WTC11 (cell line): ENCODE measurements at regions not wholly inside any gene's neighbourhood (a gene's known extent, or its start where the extent isn't known, plus 50 kb on each side); places are given as distances from the start of the nearest gene placed in this dataset.

Experiments
- ATAC-seq: fragments of 200-7000 bp; cut with Tn5 transposase; 2 replicates; pipeline ENCODE4 v1.10.0; 2021; ENCODE audit warnings: mild to moderate bottlenecking, moderate library complexity
- CTCF ChIA-PET: fragments of 300-600 bp; sonication (Branson Sonifier 250); formaldehyde crosslinking; loops from one replicate; lab custom pipeline; 2021; ENCODE audit warnings: antibody characterized with exemption; lab: Charles Lee
- POLR2A ChIA-PET: fragments of 350-600 bp; sonication (Branson Sonifier 250); formaldehyde crosslinking; loops from one replicate; lab custom pipeline; 2021; ENCODE audit warnings: antibody characterized with exemption; lab: Charles Lee
- DNase-seq: peaks from one replicate; pipeline ENCODE4 v3.0.0; 2021; ENCODE audit warnings: low spot score
- H3K27ac Mint-ChIP-seq: 2 replicates; pipeline ENCODE4 v1.8.0; 2021; ENCODE audit warnings: mixed read lengths
- H3K27me3 Mint-ChIP-seq: 2 replicates; pipeline ENCODE4 v1.8.0; 2021; ENCODE audit warnings: low read depth, mild to moderate bottlenecking, moderate library complexity, mixed read lengths
- H3K36me3 Mint-ChIP-seq: 2 replicates; pipeline ENCODE4 v1.8.0; 2021; ENCODE audit warnings: mixed read lengths
- H3K4me1 Mint-ChIP-seq: 2 replicates; pipeline ENCODE4 v1.8.0; 2022; ENCODE audit warnings: mixed read lengths
- H3K4me3 Mint-ChIP-seq: 2 replicates; pipeline ENCODE4 v1.8.0; 2021; ENCODE audit warnings: mild to moderate bottlenecking, moderate library complexity, mixed read lengths
- H3K9me3 Mint-ChIP-seq: 2 replicates; pipeline ENCODE4 v1.8.0; 2021; ENCODE audit warnings: mixed read lengths
- ATF2 ChIP-seq: sonication (generic); formaldehyde crosslinking; IDR thresholded peaks from 2 replicates; pipeline ENCODE4 v1.8.1; 2022; ENCODE audit warnings: low read depth, missing genetic modification reagents, borderline replicate concordance
- ATF6 ChIP-seq: sonication (generic); formaldehyde crosslinking; IDR thresholded peaks from 2 replicates; pipeline ENCODE4 v1.8.1; 2023; ENCODE audit warnings: mild to moderate bottlenecking, missing genetic modification reagents
- CBFB ChIP-seq: sonication (generic); formaldehyde crosslinking; IDR thresholded peaks from 2 replicates; pipeline ENCODE4 v1.8.1; 2022; ENCODE audit warnings: mild to moderate bottlenecking, low read depth, missing genetic modification reagents
- E2F4 ChIP-seq: sonication (generic); formaldehyde crosslinking; IDR thresholded peaks from 2 replicates; pipeline ENCODE4 v1.8.1; 2022; ENCODE audit warnings: low read depth, mild to moderate bottlenecking, moderate library complexity, missing genetic modification reagents, borderline replicate concordance
- EMX1 ChIP-seq: fragments of 250-450 bp; sonication (Bioruptor Pico); IDR thresholded peaks from 2 replicates; pipeline ENCODE4 v1.8.0; 2021; ENCODE audit warnings: mild to moderate bottlenecking
- ESRRA ChIP-seq: sonication (generic); formaldehyde crosslinking; IDR thresholded peaks from 2 replicates; pipeline ENCODE4 v1.8.1; 2022; ENCODE audit warnings: mild to moderate bottlenecking, missing genetic modification reagents, borderline replicate concordance
- ETV6 ChIP-seq: sonication (generic); formaldehyde crosslinking; IDR thresholded peaks from 2 replicates; pipeline ENCODE4 v1.8.1; 2022; ENCODE audit warnings: mild to moderate bottlenecking, missing genetic modification reagents
- FOXP4 ChIP-seq: sonication (generic); formaldehyde crosslinking; IDR thresholded peaks from 2 replicates; pipeline ENCODE4 v1.8.0; 2022; ENCODE audit warnings: mild to moderate bottlenecking, missing genetic modification reagents
- GTF2I ChIP-seq: fragments of 250-450 bp; sonication (Bioruptor Pico); conservative IDR thresholded peaks from 2 replicates; pipeline ENCODE4 v1.4.0; 2021; ENCODE audit warnings: mild to moderate bottlenecking
- HMGA2 ChIP-seq: fragments of 250-450 bp; sonication (Bioruptor Pico); IDR thresholded peaks from 2 replicates; pipeline ENCODE4 v1.4.0; 2021; ENCODE audit warnings: mild to moderate bottlenecking, moderate library complexity
- NFATC4 ChIP-seq: fragments of 250-450 bp; sonication (Bioruptor Pico); IDR thresholded peaks from 2 replicates; pipeline ENCODE4 v1.9.0; 2021; ENCODE audit warnings: mild to moderate bottlenecking
- NFE2L1 ChIP-seq: sonication (generic); formaldehyde crosslinking; IDR thresholded peaks from 2 replicates; pipeline ENCODE4 v1.8.1; 2023; ENCODE audit warnings: missing genetic modification reagents
- NR1H2 ChIP-seq: sonication (generic); formaldehyde crosslinking; IDR thresholded peaks from 2 replicates; pipeline ENCODE4 v1.9.0; 2021; ENCODE audit warnings: mild to moderate bottlenecking, moderate library complexity, missing genetic modification reagents
- NR3C1 ChIP-seq: sonication (generic); formaldehyde crosslinking; conservative IDR thresholded peaks from 2 replicates; pipeline ENCODE4 v1.8.1; 2023; ENCODE audit warnings: low read depth, mild to moderate bottlenecking, missing genetic modification reagents
- RELA ChIP-seq: sonication (generic); formaldehyde crosslinking; IDR thresholded peaks from 2 replicates; pipeline ENCODE4 v1.8.1; 2022; ENCODE audit warnings: missing genetic modification reagents, mild to moderate bottlenecking, borderline replicate concordance
- SMAD3 ChIP-seq: sonication (generic); formaldehyde crosslinking; IDR thresholded peaks from 2 replicates; pipeline ENCODE4 v1.8.0; 2022; ENCODE audit warnings: missing genetic modification reagents, mild to moderate bottlenecking, borderline replicate concordance
- SOX15 ChIP-seq: fragments of 250-450 bp; sonication (Bioruptor Pico); IDR thresholded peaks from 2 replicates; pipeline ENCODE4 v1.9.0; 2021; ENCODE audit warnings: mild to moderate bottlenecking
- STAT6 ChIP-seq: sonication (generic); formaldehyde crosslinking; conservative IDR thresholded peaks from 2 replicates; pipeline ENCODE4 v1.8.1; 2023; ENCODE audit warnings: mild to moderate bottlenecking, low read depth, missing genetic modification reagents, moderate library complexity
- USF2 ChIP-seq: sonication (generic); formaldehyde crosslinking; IDR thresholded peaks from 2 replicates; pipeline ENCODE4 v1.8.1; 2023; ENCODE audit warnings: mild to moderate bottlenecking, missing genetic modification reagents, moderate library complexity
- ZNF219 ChIP-seq: sonication (generic); formaldehyde crosslinking; IDR thresholded peaks from 2 replicates; pipeline ENCODE4 v1.8.0; 2023; ENCODE audit warnings: missing genetic modification reagents, mild to moderate bottlenecking, borderline replicate concordance
- ZNF317 ChIP-seq: sonication (generic); formaldehyde crosslinking; IDR thresholded peaks from 2 replicates; pipeline ENCODE4 v1.8.1; 2023; ENCODE audit warnings: low read depth, mild to moderate bottlenecking, moderate library complexity, missing genetic modification reagents, borderline replicate concordance
- ZNF423 ChIP-seq: fragments of 250-450 bp; sonication (Bioruptor Pico); IDR thresholded peaks from 2 replicates; pipeline ENCODE4 v2.1.2; 2022; ENCODE audit warnings: mild to moderate bottlenecking, moderate library complexity
- ZSCAN18 ChIP-seq: fragments of 250-450 bp; sonication (Bioruptor Pico); IDR thresholded peaks from 2 replicates; pipeline ENCODE4 v2.1.2; 2022; ENCODE audit warnings: mild to moderate bottlenecking, moderate library complexity

- DNase-seq (no peak), ATAC-seq (no peak)
- Mint-ChIP-seq H3K9me3 (no peaks in the 10 kb centered on the region), H3K4me3 (no peak overlapping the region), H3K36me3 (no peaks in the 10 kb centered on the region), H3K27ac (no peak overlapping the region), H3K4me1 (no peaks in the 10 kb centered on the region), H3K27me3 (no peaks in the 10 kb centered on the region)
- CTCF ChIA-PET = no interaction called here
- POLR2A ChIA-PET = no interaction called here
- TF ChIP-seq NR1H2 (CRISPR knock-in tag) (no peak), ZNF219 (CRISPR knock-in tag) (no peak), NFE2L1 (no peak), ATF6 (no peak), STAT6 (CRISPR knock-in tag) (no peak), EMX1 (CRISPR knock-in tag) (no peak), SOX15 (CRISPR knock-in tag) (no peak), ZSCAN18 (no peak), GTF2I (CRISPR knock-in tag) (no peak), E2F4 (CRISPR knock-in tag) (no peak), FOXP4 (no peak), ZNF423 (no peak), SMAD3 (CRISPR knock-in tag) (no peak), ETV6 (CRISPR knock-in tag) (no peak), CBFB (CRISPR knock-in tag) (no peak), NFATC4 (CRISPR knock-in tag) (no peak), HMGA2 (CRISPR knock-in tag) (no peak)
These were observed 392.6 kb downstream of the HNRNPD start for GRCh38 chr4:81981218-81981617.

- Mint-ChIP-seq H3K36me3 (no peaks in the 10 kb centered on the region), H3K4me3 (no peak overlapping the region), H3K9me3 (no peaks in the 10 kb centered on the region), H3K27ac (no peak overlapping the region), H3K4me1 (peaks cover 16% of the 10 kb centered on the region), H3K27me3 (no peaks in the 10 kb centered on the region)
- ChIA-PET CTCF (no interaction called here), POLR2A (no interaction called here)
- DNase-seq = no peak
- no peak for ATAC-seq
- TF ChIP-seq ESRRA (CRISPR knock-in tag) = no peak
- no peak for TF ChIP-seq RELA (CRISPR knock-in tag)
- no peak for TF ChIP-seq USF2
- no peak for TF ChIP-seq ATF2 (CRISPR knock-in tag)
- TF ChIP-seq NR3C1 (CRISPR knock-in tag) = no peak
- no peak for TF ChIP-seq ZNF317 (CRISPR knock-in tag)
These were observed 399.3 kb downstream of the HNRNPD start for GRCh38 chr4:81974523-81974922.
